Vagina (tissue), 2 donors: ENCODE measurements at regions not wholly inside any gene's neighbourhood (a gene's known extent, or its start where the extent isn't known, plus 50 kb on each side); places are given as distances from the start of the nearest gene placed in this dataset.

Experiments used
- CTCF ChIP-seq, 3 experiments: fragments of 450-650 bp in 2 of 3; fragments of 200-600 bp in 1 of 3; sonication (generic) in 1 of 3; IDR thresholded peaks; one replicate each; pipeline ENCODE4 v1.5.1; 2017 to 2019; ENCODE audit warnings: antibody characterized with exemption in 3 of 3, mild to moderate bottlenecking in 2 of 3, moderate library complexity in 2 of 3
- POLR2A ChIP-seq, 2 donors: fragments of 450-650 bp; IDR thresholded peaks; one replicate each; pipeline ENCODE4 v1.6.1; 2017; ENCODE audit warnings: antibody characterized with exemption in 2 of 2, mild to moderate bottlenecking in 2 of 2, moderate library complexity in 2 of 2

DNA sequence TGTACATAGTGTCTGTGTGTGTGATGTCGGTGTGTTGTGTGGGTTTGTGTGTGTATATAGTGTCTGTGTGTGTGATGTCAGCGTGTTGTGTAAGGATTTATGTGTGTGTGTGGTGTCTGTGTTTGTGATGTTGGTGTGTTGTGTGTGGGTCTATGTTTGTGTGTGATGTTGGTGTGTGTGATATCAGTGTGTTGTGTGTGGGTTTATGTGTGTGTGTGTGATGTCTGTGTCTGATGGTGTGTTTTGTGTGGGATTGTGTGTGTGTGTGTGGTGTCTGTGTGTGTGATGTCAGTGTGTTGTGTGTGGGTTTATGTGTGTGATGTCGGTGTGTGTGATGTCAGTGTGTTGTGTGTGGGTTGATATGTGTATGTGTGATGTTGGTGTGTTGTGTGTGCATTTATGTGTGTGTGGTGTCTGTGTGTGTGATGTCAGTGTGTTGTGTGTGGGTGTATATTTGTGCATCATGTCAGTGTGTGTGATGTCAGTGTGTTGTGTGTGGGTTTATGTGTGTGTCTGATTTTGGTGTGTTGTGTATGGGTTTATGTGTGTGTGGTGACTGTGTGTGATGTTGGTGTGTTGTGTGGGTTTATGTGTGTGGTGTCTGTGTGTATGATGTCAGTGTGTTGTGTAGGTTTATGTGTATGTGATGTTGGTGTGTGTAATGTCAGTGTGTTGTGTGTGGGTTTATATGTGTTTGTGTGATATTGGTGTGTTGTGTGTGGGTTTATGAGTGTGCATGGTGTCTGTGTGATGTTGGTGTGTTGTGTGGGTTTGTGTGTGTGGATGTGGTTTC, 102.4 kb upstream of the CD93 start:
- TF ChIP-seq POLR2A (IDR thresholded peaks at IDR 0.05) (no peak), CTCF (IDR thresholded peaks at IDR 0.05) (no peak)
